ENCODE measurements at regions not wholly inside any gene's neighbourhood (a gene's known extent, or its start where the extent isn't known, plus 50 kb on each side); places are given as distances from the start of the nearest gene placed in this dataset.

- DNase-seq: no peak
Observed at GRCh38 chr5:106909716-106910115, 761.0 kb downstream of the EFNA5 start.

GRCh38 chr5:106907979-106908378, 762.8 kb downstream of the EFNA5 start:
- DNase-seq: no peak

- DNase-seq: no peak
Observed at GRCh38 chr5:106906199-106906598, 764.5 kb downstream of the EFNA5 start.

- no peak for DNase-seq
Observed at GRCh38 chr5:106894964-106895363, 775.8 kb downstream of the EFNA5 start.

- no peak for DNase-seq
Observed at GRCh38 chr5:106882035-106882434, 788.7 kb downstream of the EFNA5 start.

- DNase-seq: no peak
Observed at GRCh38 chr5:106880656-106881055, 790.1 kb downstream of the EFNA5 start.

- DNase-seq: peak in 1 of 58 donors; percentile 2
Observed at GRCh38 chr5:106877881-106878280, 792.9 kb downstream of the EFNA5 start.

GRCh38 chr5:106876665-106877194, 794.0 kb downstream of the EFNA5 start:
- DNase-seq: no peak

- no peak for DNase-seq
Observed at GRCh38 chr5:106876298-106876622, 794.5 kb downstream of the EFNA5 start.

GRCh38 chr5:106875591-106876297, 795.0 kb downstream of the EFNA5 start:
- peak in 4 of 58 donors; percentile 2 to 11 (median 4) for DNase-seq

- no peak for DNase-seq
Observed at GRCh38 chr5:106874974-106875373, 795.8 kb downstream of the EFNA5 start.

GRCh38 chr5:106874531-106874930, 796.2 kb downstream of the EFNA5 start:
- DNase-seq: no peak

GRCh38 chr5:106873568-106873967, 797.2 kb downstream of the EFNA5 start:
- no peak for DNase-seq

- DNase-seq: no peak
Observed at GRCh38 chr5:106865279-106865678, 805.5 kb downstream of the EFNA5 start.

GRCh38 chr5:106862450-106863193, 808.1 kb downstream of the EFNA5 start:
- no peak for DNase-seq

- no peak for DNase-seq
Observed at GRCh38 chr5:106860398-106861044, 810.2 kb downstream of the EFNA5 start.

GRCh38 chr5:106858616-106859015, 812.1 kb downstream of the EFNA5 start:
- no peak for DNase-seq

- no peak for DNase-seq
Observed at GRCh38 chr5:106854922-106855321, 815.8 kb downstream of the EFNA5 start.

GRCh38 chr5:106854105-106854687, 816.5 kb downstream of the EFNA5 start:
- no peak for DNase-seq

GRCh38 chr5:106853266-106853665, 817.5 kb downstream of the EFNA5 start:
- DNase-seq: no peak

- DNase-seq: no peak
Observed at GRCh38 chr5:106849266-106849665, 821.5 kb downstream of the EFNA5 start.

Measured in anterior cingulate cortex (tissue), 58 donors.